ENCODE measurements at regions not wholly inside any gene's neighbourhood (a gene's known extent, or its start where the extent isn't known, plus 50 kb on each side); places are given as distances from the start of the nearest gene placed in this dataset.

- DNase-seq: no peak
Measured at GRCh38 chr3:87044846-87045245, 53.9 kb upstream of the VGLL3 start.

GRCh38 chr3:87044409-87044808 lies 53.5 kb upstream of the VGLL3 start:
- Histone ChIP-seq H3K4me2 (replicated peaks; ENCODE audit: low read depth, low read length, poor library complexity, severe bottlenecking) (no peak overlapping the region), H3K79me2 (ENCODE audit: control insufficient read depth, insufficient read depth, low read length) (no peaks in the 10 kb centered on the region), H4K20me1 (ENCODE audit: control insufficient read depth, insufficient read depth, low read length, poor library complexity, severe bottlenecking) (no peaks in the 10 kb centered on the region), H3K27me3 (replicated peaks in 1 of 4; ENCODE audit: control extremely low read depth in 1 of 4, control insufficient read depth in 3 of 4, insufficient read depth in 4 of 4, low read length in 3 of 4) (no peaks in the 10 kb centered on the region), H3K9ac (ENCODE audit: low read length) (no peak overlapping the region), H3K4me3 (ENCODE audit: control extremely low read depth in 1 of 5, extremely low read depth in 1 of 5, insufficient read depth in 1 of 5, low read depth in 2 of 5, low read length in 4 of 5) (no peak overlapping the region), H3K4me1 (ENCODE audit: control insufficient read depth in 2 of 2, insufficient read depth in 2 of 2, low read length in 2 of 2) (no peaks in the 10 kb centered on the region), H2AFZ (ENCODE audit: insufficient read depth, low read depth, low read length, poor library complexity, severe bottlenecking) (no peak overlapping the region), H3K9me3 (ENCODE audit: control extremely low read depth in 1 of 3, control insufficient read depth in 2 of 3, insufficient read depth in 1 of 3, low read length in 2 of 3) (no peaks in the 10 kb centered on the region), H3K36me3 (replicated peaks in 1 of 2; ENCODE audit: control extremely low read depth in 1 of 2, control insufficient read depth in 1 of 2, extremely low read depth in 1 of 2, insufficient read depth in 2 of 2, low read length in 1 of 2) (no peaks in the 10 kb centered on the region), H3K27ac (ENCODE audit: low read length in 2 of 2) (no peak overlapping the region)
- POLR2A ChIA-PET: no interaction called here
- H3K9me3 Mint-ChIP-seq (ENCODE audit: insufficient read depth): no peaks in the 10 kb centered on the region
- no CpG with 5 or more reads among the region's 1 CpG for WGBS (ENCODE audit: insufficient coverage)
- H3K4me1 Mint-ChIP-seq: no peaks in the 10 kb centered on the region
- no peak overlapping the region for H3K27ac Mint-ChIP-seq
- H3K27me3 Mint-ChIP-seq: no peaks in the 10 kb centered on the region
- no peak for DNase-seq
- ATAC-seq (ENCODE audit: low read depth): no peak
- CTCF ChIA-PET: no interaction called here
- no peak overlapping the region for H3K4me3 Mint-ChIP-seq
- TF ChIP-seq EZH2 (IDR thresholded peaks at IDR 0.05; ENCODE audit: borderline replicate concordance, insufficient read depth, low read depth, low read length, poor library complexity, severe bottlenecking) (no peak), CTCF (IDR thresholded peaks at IDR 0.05) (no peak)
- intact Hi-C loops (cut with micrococcal nuclease): no loop called here

More at GRCh38 chr3:87044846-87045245, 53.9 kb upstream of the VGLL3 start:
- no peak overlapping the region for H3K9ac ChIP-seq (ENCODE audit: low read length)
- POLR2A ChIA-PET: no interaction called here
- Mint-ChIP-seq H3K27ac (no peak overlapping the region), H3K4me3 (no peak overlapping the region), H3K4me1 (no peaks in the 10 kb centered on the region), H3K27me3 (no peaks in the 10 kb centered on the region), H3K9me3 (ENCODE audit: insufficient read depth) (no peaks in the 10 kb centered on the region)
- no peak overlapping the region for H3K27ac ChIP-seq (ENCODE audit: low read length in 2 of 2)
- H4K20me1 ChIP-seq (ENCODE audit: control insufficient read depth, insufficient read depth, low read length, poor library complexity, severe bottlenecking): no peaks in the 10 kb centered on the region
- no peak overlapping the region for H2AFZ ChIP-seq (ENCODE audit: insufficient read depth, low read depth, low read length, poor library complexity, severe bottlenecking)
- intact Hi-C loops (cut with micrococcal nuclease): no loop called here
- no peak for ATAC-seq (ENCODE audit: low read depth)
- H3K9me3 ChIP-seq (ENCODE audit: control extremely low read depth in 1 of 3, control insufficient read depth in 2 of 3, insufficient read depth in 1 of 3, low read length in 2 of 3): no peaks in the 10 kb centered on the region
- no peak overlapping the region for H3K4me3 ChIP-seq (ENCODE audit: control extremely low read depth in 1 of 5, extremely low read depth in 1 of 5, insufficient read depth in 1 of 5, low read depth in 2 of 5, low read length in 4 of 5)
- H3K79me2 ChIP-seq (ENCODE audit: control insufficient read depth, insufficient read depth, low read length): no peaks in the 10 kb centered on the region
- 100% methylated on average over 1 of the region's 2 CpGs for WGBS (ENCODE audit: insufficient coverage)
- CTCF ChIA-PET: no interaction called here
- H3K4me2 ChIP-seq (replicated peaks; ENCODE audit: low read depth, low read length, poor library complexity, severe bottlenecking): no peak overlapping the region
- H3K27me3 ChIP-seq (replicated peaks in 1 of 4; ENCODE audit: control extremely low read depth in 1 of 4, control insufficient read depth in 3 of 4, insufficient read depth in 4 of 4, low read length in 3 of 4): no peaks in the 10 kb centered on the region
- H3K36me3 ChIP-seq (replicated peaks in 1 of 2; ENCODE audit: control extremely low read depth in 1 of 2, control insufficient read depth in 1 of 2, extremely low read depth in 1 of 2, insufficient read depth in 2 of 2, low read length in 1 of 2): no peaks in the 10 kb centered on the region
- no peak for TF ChIP-seq CTCF (IDR thresholded peaks at IDR 0.05)
- no peaks in the 10 kb centered on the region for H3K4me1 ChIP-seq (ENCODE audit: control insufficient read depth in 2 of 2, insufficient read depth in 2 of 2, low read length in 2 of 2)
